ENCODE measurements at regions not wholly inside any gene's neighbourhood (a gene's known extent, or its start where the extent isn't known, plus 50 kb on each side); places are given as distances from the start of the nearest gene placed in this dataset.

DNA sequence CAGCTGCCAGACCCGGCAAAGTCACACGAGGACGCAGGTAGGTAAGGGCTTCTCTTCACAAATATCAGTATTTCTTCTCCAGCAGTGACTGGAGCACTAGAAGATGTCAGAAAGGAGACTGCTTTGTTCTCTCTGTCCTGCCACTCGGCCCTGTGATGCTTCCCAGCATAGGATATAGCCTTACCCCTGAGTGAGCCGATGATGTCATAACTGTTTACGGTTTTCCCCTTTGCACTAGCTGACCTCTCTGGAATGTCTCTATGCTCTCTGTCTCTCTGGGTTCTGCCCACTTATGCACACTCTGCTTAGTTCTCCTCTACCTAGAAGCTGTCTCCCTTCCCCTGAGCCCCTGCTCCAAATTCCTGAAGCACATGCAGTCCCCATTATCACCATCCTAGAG, 167.5 kb upstream of the PODXL start:
- TF ChIP-seq CTCF (IDR thresholded peaks at IDR 0.05) (no peak), POLR2A (IDR thresholded peaks at IDR 0.05) (no peak)
